Natural killer cell (primary cell): ENCODE measurements at regions not wholly inside any gene's neighbourhood (a gene's known extent, or its start where the extent isn't known, plus 50 kb on each side); places are given as distances from the start of the nearest gene placed in this dataset.

Source experiments
- ATAC-seq, 3 donors: fragments of 150-1000 bp in 2 of 3; fragments of 200-7000 bp in 1 of 3; cut with Tn5 transposase; 1 replicate in 1 of 3; 2 replicates in 2 of 3; pipeline ENCODE4 v1.10.0; 2021; ENCODE audit warnings: mild to moderate bottlenecking in 2 of 3, moderate library complexity in 2 of 3
- DNase-seq, 2 donors: peaks; one replicate each; pipeline versions ENCODE4 v3.0.0 to v3.0.0-alpha.2; 2013 to 2021; ENCODE audit warnings: mixed read lengths in 1 of 2
- H3K27ac ChIP-seq: one replicate; pipeline ENCODE4 v1.5.1; 2013; ENCODE audit warnings: mild to moderate bottlenecking, low read length
- H3K27me3 ChIP-seq: one replicate; pipeline ENCODE4 v1.6.1; 2013; ENCODE audit warnings: low read length; ENCODE audit not compliant: control insufficient read depth, insufficient read depth
- H3K36me3 ChIP-seq: one replicate; pipeline ENCODE4 v1.6.1; 2013; ENCODE audit warnings: low read length; ENCODE audit not compliant: control insufficient read depth, insufficient read depth
- H3K4me1 ChIP-seq: one replicate; pipeline ENCODE4 v1.6.1; 2013; ENCODE audit warnings: low read length; ENCODE audit not compliant: control insufficient read depth, insufficient read depth
- H3K4me3 ChIP-seq: one replicate; pipeline ENCODE4 v1.5.1; 2013; ENCODE audit warnings: low read length
- H3K9me3 ChIP-seq: one replicate; pipeline ENCODE4 v1.6.1; 2013; ENCODE audit warnings: low read length; ENCODE audit not compliant: control insufficient read depth, insufficient read depth
- H3K27ac Mint-ChIP-seq, 2 donors: one replicate each; pipeline ENCODE4 v1.8.0; 2022; ENCODE audit warnings: mild to moderate bottlenecking in 2 of 2, mixed read lengths in 2 of 2, moderate library complexity in 1 of 2
- H3K27me3 Mint-ChIP-seq, 2 donors: one replicate each; pipeline ENCODE4 v1.8.0; 2022; ENCODE audit warnings: low read depth in 2 of 2, mixed read lengths in 2 of 2
- H3K36me3 Mint-ChIP-seq: one replicate; pipeline ENCODE4 v1.8.0; 2022; ENCODE audit warnings: mixed read lengths
- H3K4me1 Mint-ChIP-seq, 2 donors: one replicate each; pipeline ENCODE4 v1.8.0; 2022; ENCODE audit warnings: mixed read lengths in 2 of 2
- H3K4me3 Mint-ChIP-seq: one replicate; pipeline ENCODE4 v1.8.0; 2022; ENCODE audit warnings: mild to moderate bottlenecking, moderate library complexity, mixed read lengths
- H3K9me3 Mint-ChIP-seq, 2 donors: one replicate each; pipeline ENCODE4 v1.8.0; 2022; ENCODE audit warnings: mixed read lengths in 2 of 2
- CTCF ChIP-seq: fragments of 200-600 bp; IDR thresholded peaks from one replicate; pipeline ENCODE4 v1.8.0; 2022; ENCODE audit warnings: antibody characterized with exemption
- WGBS: methylation state at CpG from one replicate; pipeline ENCODE4 v1.1.7; 2013; ENCODE audit warnings: missing lambda C conversion rate; ENCODE audit not compliant: insufficient coverage; 5-methylcytosine and 5-hydroxymethylcytosine counted together
- intact Hi-C: fragments of 100-400 bp; cut with micrococcal nuclease; formaldehyde crosslinking; loops from one replicate; pipeline ENCODE4 v1.14.2; 2022

GRCh38 chr2:198706476-198707082 lies 751.2 kb downstream of the SATB2 start:
- Mint-ChIP-seq H3K27ac (no peak overlapping the region), H3K36me3 (no peaks in the 10 kb centered on the region), H3K4me3 (no peak overlapping the region), H3K9me3 (peaks cover 11 to 16% of the 10 kb centered on the region in 2 donors), H3K4me1 (no peaks in the 10 kb centered on the region), H3K27me3 (no peaks in the 10 kb centered on the region)
- Histone ChIP-seq H3K36me3 (no peaks in the 10 kb centered on the region), H3K27me3 (no peaks in the 10 kb centered on the region), H3K4me1 (no peaks in the 10 kb centered on the region), H3K4me3 (no peak overlapping the region), H3K9me3 (no peaks in the 10 kb centered on the region), H3K27ac (no peak overlapping the region)
- WGBS: no CpG with 5 or more reads among the region's 1 CpG
- ATAC-seq (no peak), DNase-seq (no peak)
- intact Hi-C loops: no loop called here
- TF ChIP-seq CTCF: no peak

- no peaks in the 10 kb centered on the region for H3K9me3 ChIP-seq
- H3K4me3 Mint-ChIP-seq: no peak overlapping the region
- DNase-seq (no peak), ATAC-seq (no peak)
- H3K4me1 Mint-ChIP-seq: no peaks in the 10 kb centered on the region
- no peaks in the 10 kb centered on the region for H3K4me1 ChIP-seq
- H3K9me3 Mint-ChIP-seq: peaks cover 6 to 13% of the 10 kb centered on the region in 2 donors
- no peaks in the 10 kb centered on the region for H3K27me3 ChIP-seq
- H3K36me3 ChIP-seq: no peaks in the 10 kb centered on the region
- no peak overlapping the region for H3K4me3 ChIP-seq
- TF ChIP-seq CTCF: no peak
- intact Hi-C loops: no loop called here
- no peaks in the 10 kb centered on the region for H3K36me3 Mint-ChIP-seq
- H3K27ac ChIP-seq: no peak overlapping the region
- H3K27ac Mint-ChIP-seq: no peak overlapping the region
- no peaks in the 10 kb centered on the region for H3K27me3 Mint-ChIP-seq
Measured at GRCh38 chr2:198703281-198703680, 754.5 kb downstream of the SATB2 start.

- intact Hi-C loops: no loop called here
- H3K36me3 Mint-ChIP-seq: no peaks in the 10 kb centered on the region
- DNase-seq (no peak), ATAC-seq (no peak)
- Histone ChIP-seq H3K27me3 (no peaks in the 10 kb centered on the region), H3K36me3 (no peaks in the 10 kb centered on the region), H3K4me1 (no peaks in the 10 kb centered on the region), H3K4me3 (no peak overlapping the region), H3K9me3 (no peaks in the 10 kb centered on the region), H3K27ac (no peak overlapping the region)
- H3K9me3 Mint-ChIP-seq: peaks cover 9 to 17% of the 10 kb centered on the region in 2 donors
- H3K4me1 Mint-ChIP-seq: no peaks in the 10 kb centered on the region
- H3K27ac Mint-ChIP-seq: no peak overlapping the region
- TF ChIP-seq CTCF: no peak
- no peak overlapping the region for H3K4me3 Mint-ChIP-seq
- H3K27me3 Mint-ChIP-seq: no peaks in the 10 kb centered on the region
Measured at GRCh38 chr2:198702796-198703195, 754.9 kb downstream of the SATB2 start.

GRCh38 chr2:198701481-198701880 lies 756.3 kb downstream of the SATB2 start:
- no peak overlapping the region for H3K4me3 ChIP-seq
- intact Hi-C loops: no loop called here
- H3K9me3 ChIP-seq: no peaks in the 10 kb centered on the region
- H3K27ac ChIP-seq: no peak overlapping the region
- DNase-seq (no peak), ATAC-seq (no peak)
- Mint-ChIP-seq H3K4me1 (no peaks in the 10 kb centered on the region), H3K27me3 (no peaks in the 10 kb centered on the region), H3K27ac (no peak overlapping the region), H3K9me3 (peaks cover 11 to 17% of the 10 kb centered on the region in 2 donors), H3K4me3 (no peak overlapping the region), H3K36me3 (no peaks in the 10 kb centered on the region)
- no peaks in the 10 kb centered on the region for H3K4me1 ChIP-seq
- no peak for TF ChIP-seq CTCF
- no CpG with 5 or more reads among the region's 1 CpG for WGBS
- H3K36me3 ChIP-seq: no peaks in the 10 kb centered on the region
- no peaks in the 10 kb centered on the region for H3K27me3 ChIP-seq
